B cell (primary cell): ENCODE measurements at regions not wholly inside any gene's neighbourhood (a gene's known extent, or its start where the extent isn't known, plus 50 kb on each side); places are given as distances from the start of the nearest gene placed in this dataset.

Source experiments
- ATAC-seq: fragments of 200-7000 bp; cut with Tn5 transposase; one replicate; pipeline ENCODE4 v1.10.0; 2021; ENCODE audit warnings: low read depth, mild to moderate bottlenecking, moderate number of reproducible peaks, moderate library complexity
- CTCF ChIA-PET: fragments of 350-600 bp; sonication (Branson Sonifier 250); formaldehyde crosslinking; loops from one replicate; lab custom pipeline; 2021; ENCODE audit warnings: antibody characterized with exemption, inconsistent platforms; lab: Charles Lee
- POLR2A ChIA-PET: fragments of 350-600 bp; sonication (Branson Sonifier 250); formaldehyde crosslinking; loops from one replicate; lab custom pipeline; 2021; ENCODE audit warnings: antibody characterized with exemption; lab: Charles Lee
- DNase-seq: peaks from one replicate; pipeline ENCODE4 v3.0.0; 2013
- H2AFZ ChIP-seq: 2 replicates; pipeline ENCODE4 v1.6.1; 2012; ENCODE audit warnings: mild to moderate bottlenecking, low read depth, low read length; ENCODE audit not compliant: insufficient read depth, poor library complexity, severe bottlenecking
- H3K27ac ChIP-seq, 2 donors: 1 replicate in 1 of 2; 2 replicates in 1 of 2; pipeline ENCODE4 v1.5.1; 2012 to 2013; ENCODE audit warnings: low read length in 2 of 2, mild to moderate bottlenecking in 2 of 2, moderate library complexity in 1 of 2
- H3K27me3 ChIP-seq, 4 experiments: fragments of 200-600 bp in 1 of 4; sonication (generic) in 1 of 4; replicated peaks in 1 of 4; 1 replicate in 2 of 4; 2 replicates in 2 of 4; pipeline versions ENCODE4 v1.6.1 to v1.7.0; 2013 to 2016; ENCODE audit warnings: low read length in 3 of 4, mild to moderate bottlenecking in 2 of 4, mixed read lengths in 1 of 4, moderate library complexity in 1 of 4; ENCODE audit not compliant: insufficient read depth in 4 of 4, control insufficient read depth in 3 of 4; ENCODE audit errors: control extremely low read depth in 1 of 4
- H3K36me3 ChIP-seq, 2 experiments: replicated peaks in 1 of 2; 1 replicate in 1 of 2; 2 replicates in 1 of 2; pipeline versions ENCODE4 v1.6.1 to v1.7.1; 2013; ENCODE audit warnings: low read length in 1 of 2; ENCODE audit not compliant: insufficient read depth in 2 of 2, control insufficient read depth in 1 of 2; ENCODE audit errors: control extremely low read depth in 1 of 2, extremely low read depth in 1 of 2
- H3K4me1 ChIP-seq, 2 donors: fragments of 200-600 bp in 1 of 2; sonication (generic) in 1 of 2; 1 replicate in 1 of 2; 2 replicates in 1 of 2; pipeline versions ENCODE4 v1.5.1 to v1.6.1; 2013 to 2017; ENCODE audit warnings: low read length in 2 of 2; ENCODE audit not compliant: control insufficient read depth in 2 of 2, insufficient read depth in 2 of 2
- H3K4me2 ChIP-seq: replicated peaks from 2 replicates; pipeline ENCODE3; 2012; ENCODE audit warnings: mild to moderate bottlenecking, low read depth, low read length; ENCODE audit not compliant: poor library complexity, severe bottlenecking
- H3K4me3 ChIP-seq, 5 experiments: fragments of 200-600 bp in 1 of 5; sonication (generic) in 1 of 5; 1 replicate in 3 of 5; 2 replicates in 2 of 5; pipeline versions ENCODE4 v1.5.1 to v1.7.0; 2011 to 2016; ENCODE audit warnings: low read length in 4 of 5, mild to moderate bottlenecking in 4 of 5, low read depth in 2 of 5, control low read depth in 1 of 5, moderate library complexity in 1 of 5; ENCODE audit not compliant: insufficient read depth in 1 of 5; ENCODE audit errors: control extremely low read depth in 1 of 5, extremely low read depth in 1 of 5
- H3K79me2 ChIP-seq: fragments of 200-600 bp; sonication (generic); one replicate; pipeline ENCODE4 v1.6.0; 2016; ENCODE audit warnings: low read length; ENCODE audit not compliant: control insufficient read depth, insufficient read depth
- H3K9ac ChIP-seq: fragments of 200-600 bp; sonication (generic); 2 replicates; pipeline ENCODE4 v1.6.1; 2017; ENCODE audit warnings: mild to moderate bottlenecking, low read length, moderate library complexity
- H3K9me3 ChIP-seq, 3 donors: one replicate each; pipeline versions ENCODE4 v1.6.1 to v1.7.1; 2013; ENCODE audit warnings: low read length in 2 of 3; ENCODE audit not compliant: control insufficient read depth in 2 of 3, insufficient read depth in 1 of 3; ENCODE audit errors: control extremely low read depth in 1 of 3
- H4K20me1 ChIP-seq: 2 replicates; pipeline ENCODE4 v1.6.0; 2012; ENCODE audit warnings: mild to moderate bottlenecking, low read length; ENCODE audit not compliant: insufficient read depth, control insufficient read depth, poor library complexity, severe bottlenecking
- H3K27ac Mint-ChIP-seq: one replicate; pipeline ENCODE4 v1.8.0; 2021; ENCODE audit warnings: mixed read lengths
- H3K27me3 Mint-ChIP-seq: one replicate; pipeline ENCODE4 v1.8.0; 2021; ENCODE audit warnings: mixed read lengths
- H3K4me1 Mint-ChIP-seq: one replicate; pipeline ENCODE4 v1.8.0; 2021; ENCODE audit warnings: mixed read lengths
- H3K4me3 Mint-ChIP-seq: one replicate; pipeline ENCODE4 v1.8.0; 2021; ENCODE audit warnings: mixed read lengths
- H3K9me3 Mint-ChIP-seq: one replicate; pipeline ENCODE4 v1.8.0; 2022; ENCODE audit warnings: mixed read lengths; ENCODE audit not compliant: insufficient read depth
- EZH2 ChIP-seq: IDR thresholded peaks from 2 replicates; pipeline ENCODE4 v1.6.1; 2012; ENCODE audit warnings: borderline replicate concordance, low read depth, mild to moderate bottlenecking, moderate library complexity, low read length; ENCODE audit not compliant: insufficient read depth, poor library complexity, severe bottlenecking
- WGBS: methylation state at CpG from one replicate; pipeline ENCODE4 v1.1.5; 2013; ENCODE audit warnings: missing lambda C conversion rate; ENCODE audit not compliant: insufficient coverage; 5-methylcytosine and 5-hydroxymethylcytosine counted together
- intact Hi-C: fragments of 100-400 bp; cut with micrococcal nuclease; formaldehyde crosslinking; loops from one replicate; pipeline ENCODE4 v1.10.0; 2022
- TF ChIP-seq, protein P1 (sequence below): fragments of 200-600 bp; IDR thresholded peaks from one replicate; pipeline ENCODE4 v1.8.0; 2022; ENCODE audit warnings: antibody characterized with exemption, mild to moderate bottlenecking

DNA sequence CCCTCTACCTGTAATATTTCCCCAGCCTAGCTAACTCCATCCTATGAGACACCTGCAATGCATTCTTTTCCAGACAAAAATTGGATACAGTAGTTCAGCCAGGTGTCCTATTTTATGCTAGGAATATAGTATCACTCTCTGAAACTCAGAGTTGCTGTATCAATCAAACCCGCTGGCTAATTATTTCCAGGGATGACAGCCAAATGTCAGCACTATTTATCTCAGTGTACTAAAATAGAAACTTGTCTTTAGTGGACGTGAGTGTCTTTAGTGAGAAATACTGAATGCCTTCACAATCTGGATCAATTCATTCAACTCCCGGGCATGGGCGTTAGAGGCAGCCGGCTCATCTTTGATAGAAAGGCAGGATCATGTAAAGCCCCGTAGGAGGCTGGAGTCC lies 196.2 kb downstream of the RBM46 start:
- Histone ChIP-seq H3K79me2 (no peaks in the 10 kb centered on the region), H3K4me1 (no peaks in the 10 kb centered on the region), H3K9ac (no peak overlapping the region), H3K4me3 (no peak overlapping the region), H3K9me3 (no peaks in the 10 kb centered on the region), H2AFZ (no peak overlapping the region), H3K27me3 (no peaks in the 10 kb centered on the region), H4K20me1 (no peaks in the 10 kb centered on the region), H3K4me2 (no peak overlapping the region), H3K27ac (no peak overlapping the region), H3K36me3 (no peaks in the 10 kb centered on the region)
- intact Hi-C loops = no loop called here
- H3K4me3 Mint-ChIP-seq = no peak overlapping the region
- H3K27ac Mint-ChIP-seq = no peak overlapping the region
- peaks cover 3% of the 10 kb centered on the region for H3K9me3 Mint-ChIP-seq
- H3K27me3 Mint-ChIP-seq = no peaks in the 10 kb centered on the region
- ATAC-seq (no peak), DNase-seq (no peak)
- POLR2A ChIA-PET = no interaction called here
- CTCF ChIA-PET = no interaction called here
- TF ChIP-seq EZH2 = no peak
- TF ChIP-seq, protein P1, sequence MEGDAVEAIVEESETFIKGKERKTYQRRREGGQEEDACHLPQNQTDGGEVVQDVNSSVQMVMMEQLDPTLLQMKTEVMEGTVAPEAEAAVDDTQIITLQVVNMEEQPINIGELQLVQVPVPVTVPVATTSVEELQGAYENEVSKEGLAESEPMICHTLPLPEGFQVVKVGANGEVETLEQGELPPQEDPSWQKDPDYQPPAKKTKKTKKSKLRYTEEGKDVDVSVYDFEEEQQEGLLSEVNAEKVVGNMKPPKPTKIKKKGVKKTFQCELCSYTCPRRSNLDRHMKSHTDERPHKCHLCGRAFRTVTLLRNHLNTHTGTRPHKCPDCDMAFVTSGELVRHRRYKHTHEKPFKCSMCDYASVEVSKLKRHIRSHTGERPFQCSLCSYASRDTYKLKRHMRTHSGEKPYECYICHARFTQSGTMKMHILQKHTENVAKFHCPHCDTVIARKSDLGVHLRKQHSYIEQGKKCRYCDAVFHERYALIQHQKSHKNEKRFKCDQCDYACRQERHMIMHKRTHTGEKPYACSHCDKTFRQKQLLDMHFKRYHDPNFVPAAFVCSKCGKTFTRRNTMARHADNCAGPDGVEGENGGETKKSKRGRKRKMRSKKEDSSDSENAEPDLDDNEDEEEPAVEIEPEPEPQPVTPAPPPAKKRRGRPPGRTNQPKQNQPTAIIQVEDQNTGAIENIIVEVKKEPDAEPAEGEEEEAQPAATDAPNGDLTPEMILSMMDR = no peak
- WGBS = no CpG with 5 or more reads among the region's 6 CpGs
- H3K4me1 Mint-ChIP-seq = no peaks in the 10 kb centered on the region

DNA sequence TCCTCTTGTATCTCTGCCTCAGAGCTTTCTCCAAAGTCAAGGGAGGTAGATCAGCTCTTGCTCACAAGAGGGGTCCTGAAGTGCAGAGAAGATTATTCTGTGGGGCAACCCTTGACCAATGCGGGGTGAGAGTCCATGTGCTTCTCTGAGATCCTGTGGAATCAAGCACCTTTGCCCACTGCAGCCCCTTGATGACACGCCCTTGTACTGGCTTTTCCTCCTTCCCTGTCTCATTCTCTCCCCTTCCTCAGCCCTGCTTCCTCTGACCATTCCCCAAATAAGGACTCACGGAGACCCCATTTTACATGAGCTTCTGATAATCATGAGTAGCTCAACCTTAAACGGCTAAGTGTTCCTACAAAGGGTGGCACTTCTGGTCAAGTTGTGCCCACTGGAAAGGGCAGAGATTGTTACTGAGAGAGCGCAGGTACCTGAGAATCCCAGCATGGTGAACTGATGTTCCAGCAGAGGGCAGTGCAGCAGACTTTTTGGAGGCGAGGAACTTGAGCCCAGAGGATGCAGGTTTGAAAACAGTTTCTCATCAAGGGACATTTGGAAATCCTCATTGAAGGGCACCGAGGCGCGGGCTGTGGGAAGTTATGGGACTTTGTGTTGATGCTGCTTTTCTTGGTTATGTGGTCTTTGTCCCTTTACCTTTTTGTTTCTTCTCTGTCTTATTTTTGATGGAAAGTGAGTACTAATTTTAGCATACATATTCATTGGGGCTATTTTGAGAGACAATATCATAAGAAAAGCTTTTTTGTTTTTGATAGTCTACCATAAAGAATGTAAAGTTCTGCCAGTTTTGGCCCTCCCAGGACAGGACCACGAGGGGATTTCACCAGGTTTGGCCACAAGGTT lies 201.3 kb downstream of the RBM46 start:
- no peaks in the 10 kb centered on the region for H3K27me3 ChIP-seq
- no peaks in the 10 kb centered on the region for H3K36me3 ChIP-seq
- H3K4me3 ChIP-seq = no peak overlapping the region
- 35% methylated on average over 6 of the region's 10 CpGs for WGBS
- H3K9ac ChIP-seq = no peak overlapping the region
- POLR2A ChIA-PET = no interaction called here
- no peaks in the 10 kb centered on the region for H3K9me3 ChIP-seq
- Mint-ChIP-seq H3K4me1 (no peaks in the 10 kb centered on the region), H3K9me3 (peaks cover 3% of the 10 kb centered on the region), H3K4me3 (no peak overlapping the region), H3K27ac (no peak overlapping the region), H3K27me3 (no peaks in the 10 kb centered on the region)
- CTCF ChIA-PET = interaction anchor here (1.0 to 1.7 kb wide), 2 partner anchors 17 to 72 kb away, joined by 3 to 5 read pairs; no protein-coding TSS in a partner anchor
- intact Hi-C loops = loop anchor here (2.0 kb wide), 1 partner anchor 388 kb away; no protein-coding TSS in a partner anchor
- TF ChIP-seq, protein P1 = peak; percentile 64
- no peak for TF ChIP-seq EZH2
- no peak overlapping the region for H2AFZ ChIP-seq
- DNase-seq = peak; percentile 29
- H3K27ac ChIP-seq = no peak overlapping the region
- no peaks in the 10 kb centered on the region for H3K4me1 ChIP-seq
- ATAC-seq = no peak
- H3K4me2 ChIP-seq = no peak overlapping the region
- no peaks in the 10 kb centered on the region for H3K79me2 ChIP-seq
- no peaks in the 10 kb centered on the region for H4K20me1 ChIP-seq
